Spinal cord (tissue), 9 donors: ENCODE measurements at regions not wholly inside any gene's neighbourhood (a gene's known extent, or its start where the extent isn't known, plus 50 kb on each side); places are given as distances from the start of the nearest gene placed in this dataset.
A peak's percentile ranks its signal among the peaks of the same experiment; 100 is the strongest.

Experiments used
- DNase-seq, 6 donors: peaks; one replicate each; pipeline versions ENCODE4 v3.0.0 to v3.0.0-alpha.2; 2013 to 2015; ENCODE audit warnings: low spot score in 6 of 6, low read depth in 4 of 6
- H3K27ac ChIP-seq: one replicate; pipeline ENCODE4 v1.5.1; 2013; ENCODE audit warnings: low read depth, low read length, control low read depth
- H3K27me3 ChIP-seq: one replicate; pipeline ENCODE4 v1.6.1; 2013; ENCODE audit warnings: low read length; ENCODE audit not compliant: control insufficient read depth, insufficient read depth
- H3K36me3 ChIP-seq: one replicate; pipeline ENCODE4 v1.6.1; 2013; ENCODE audit warnings: low read length; ENCODE audit not compliant: control insufficient read depth, insufficient read depth
- H3K4me1 ChIP-seq: one replicate; pipeline ENCODE4 v1.6.1; 2013; ENCODE audit warnings: low read length; ENCODE audit not compliant: control insufficient read depth, insufficient read depth
- H3K4me3 ChIP-seq: one replicate; pipeline ENCODE4 v1.5.1; 2013; ENCODE audit warnings: low read depth, low read length, control low read depth
- H3K9me3 ChIP-seq: one replicate; pipeline ENCODE4 v1.6.1; 2013; ENCODE audit warnings: low read length; ENCODE audit not compliant: control insufficient read depth, insufficient read depth
- WGBS: methylation state at CpG from one replicate; pipeline ENCODE4 v1.1.5; 2013; ENCODE audit warnings: missing lambda C conversion rate; ENCODE audit not compliant: insufficient coverage; 5-methylcytosine and 5-hydroxymethylcytosine counted together
- donor health status: healthy.

DNA sequence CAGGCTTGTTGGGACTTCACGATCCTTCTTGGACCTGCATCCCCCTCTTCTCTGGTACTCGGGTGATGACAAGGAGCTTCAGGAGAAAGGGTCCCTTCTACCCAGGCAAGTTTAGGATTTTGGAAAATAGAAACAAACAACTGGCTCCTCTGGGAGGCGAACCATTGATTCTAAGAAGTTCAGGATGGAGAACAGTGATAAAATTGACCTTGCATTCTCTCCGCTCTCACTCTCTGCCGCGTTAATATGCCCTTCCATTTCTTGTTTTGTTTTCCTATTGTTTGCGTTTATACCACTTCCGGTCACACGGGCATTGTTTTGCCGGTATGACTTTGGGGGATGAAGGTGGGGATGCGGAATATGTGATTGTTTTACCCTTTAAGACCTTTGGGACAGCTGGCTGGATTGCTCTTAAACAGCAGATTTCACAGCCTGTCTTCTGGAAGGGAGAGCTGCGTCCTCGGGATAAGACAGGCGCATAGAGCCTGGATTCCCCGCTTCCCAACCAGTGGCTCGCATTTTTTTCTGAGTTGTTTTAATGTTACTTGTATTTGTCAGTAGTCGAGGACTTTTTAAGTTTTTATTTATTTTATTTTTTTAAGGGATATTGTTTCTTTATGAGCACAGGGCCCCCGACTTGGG is 144.3 kb upstream of the ZNF184 start:
- peaks cover 29% of the 10 kb centered on the region for H3K27me3 ChIP-seq
- peak in 2 of 6 donors; percentile 12 to 67 for DNase-seq
- H3K9me3 ChIP-seq = no peaks in the 10 kb centered on the region
- no peak overlapping the region for H3K27ac ChIP-seq
- H3K4me1 ChIP-seq = peaks cover 9% of the 10 kb centered on the region
- H3K4me3 ChIP-seq = peak overlapping the region; percentile 46
- no peaks in the 10 kb centered on the region for H3K36me3 ChIP-seq
- 3% methylated on average over 7 of the region's 18 CpGs for WGBS

DNA sequence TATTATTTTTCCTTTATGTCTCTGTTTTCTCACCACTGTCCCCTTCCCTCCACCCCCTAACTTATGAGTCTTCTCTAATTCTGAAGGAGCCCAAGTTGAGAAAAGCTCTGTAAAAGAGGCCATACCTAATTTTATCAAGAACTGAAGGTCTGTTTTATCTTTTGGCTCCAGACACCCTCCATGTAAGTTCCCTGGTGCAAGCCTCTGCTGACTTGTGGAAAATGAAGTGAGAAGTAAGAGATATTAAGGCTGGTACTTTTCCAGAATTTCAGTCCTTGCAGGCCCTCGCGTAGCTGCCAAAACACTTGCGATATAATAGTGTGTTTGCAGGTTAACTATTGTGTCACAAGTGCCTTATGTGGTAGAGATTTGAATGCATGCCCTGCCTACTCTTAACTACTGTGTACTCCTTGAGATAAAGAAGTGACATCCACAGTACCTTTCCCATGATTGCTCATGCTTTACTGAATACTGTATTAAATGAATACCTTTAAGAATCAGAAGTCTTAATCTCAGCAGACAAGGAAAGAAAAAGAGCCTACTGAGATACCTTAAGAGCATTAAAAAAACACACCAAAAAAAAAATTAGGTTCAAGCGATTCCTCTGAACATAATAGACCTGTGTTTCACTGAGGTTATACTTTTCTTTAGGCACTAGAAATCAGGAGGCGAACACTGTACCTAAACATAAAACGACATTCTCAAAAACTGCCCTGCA is 143.6 kb upstream of the ZNF184 start:
- peak in 1 of 6 donors; percentile 4 for DNase-seq
- Histone ChIP-seq H3K36me3 (no peaks in the 10 kb centered on the region), H3K4me1 (peaks cover 9% of the 10 kb centered on the region), H3K9me3 (no peaks in the 10 kb centered on the region), H3K4me3 (no peak overlapping the region), H3K27me3 (peaks cover 29% of the 10 kb centered on the region), H3K27ac (no peak overlapping the region)
- 39% methylated on average over 3 of the region's 6 CpGs for WGBS

GRCh38 chr6:27611451-27611850 is 138.5 kb upstream of the ZNF184 start:
- no CpG with 5 or more reads among the region's 1 CpG for WGBS
- no peak overlapping the region for H3K4me3 ChIP-seq
- H3K9me3 ChIP-seq = no peaks in the 10 kb centered on the region
- no peak overlapping the region for H3K27ac ChIP-seq
- no peaks in the 10 kb centered on the region for H3K4me1 ChIP-seq
- H3K36me3 ChIP-seq = no peaks in the 10 kb centered on the region
- DNase-seq = no peak
- peaks cover 5% of the 10 kb centered on the region for H3K27me3 ChIP-seq

- peak in 2 of 6 donors; percentile 32 to 37 for DNase-seq
- WGBS = 71% methylated on average over 3 of the region's 8 CpGs
- Histone ChIP-seq H3K4me3 (no peak overlapping the region), H3K9me3 (no peaks in the 10 kb centered on the region), H3K36me3 (no peaks in the 10 kb centered on the region), H3K4me1 (no peaks in the 10 kb centered on the region), H3K27ac (no peak overlapping the region), H3K27me3 (peaks cover 20% of the 10 kb centered on the region)
Measured at GRCh38 chr6:27608916-27609883, 136.3 kb upstream of the ZNF184 start.

GRCh38 chr6:27605401-27606342 is 132.8 kb upstream of the ZNF184 start:
- Histone ChIP-seq H3K4me3 (no peak overlapping the region), H3K27me3 (peaks cover 51% of the 10 kb centered on the region), H3K9me3 (no peaks in the 10 kb centered on the region), H3K4me1 (no peaks in the 10 kb centered on the region), H3K36me3 (no peaks in the 10 kb centered on the region), H3K27ac (no peak overlapping the region)
- DNase-seq = peak in 2 of 6 donors; percentile 23 to 37
- 13% methylated on average over 27 of the region's 31 CpGs for WGBS

GRCh38 chr6:27604986-27605385 is 132.1 kb upstream of the ZNF184 start:
- no peak overlapping the region for H3K27ac ChIP-seq
- no peaks in the 10 kb centered on the region for H3K36me3 ChIP-seq
- H3K27me3 ChIP-seq = peaks cover 58% of the 10 kb centered on the region
- no peaks in the 10 kb centered on the region for H3K4me1 ChIP-seq
- no peak overlapping the region for H3K4me3 ChIP-seq
- DNase-seq = no peak
- H3K9me3 ChIP-seq = no peaks in the 10 kb centered on the region
- WGBS = 0% methylated on average over 1 of the region's 13 CpGs

GRCh38 chr6:27601668-27602254 is 128.9 kb upstream of the ZNF184 start:
- H3K9me3 ChIP-seq = no peaks in the 10 kb centered on the region
- WGBS = 24% methylated on average over 12 of the region's 23 CpGs
- no peak overlapping the region for H3K27ac ChIP-seq
- H3K36me3 ChIP-seq = no peaks in the 10 kb centered on the region
- peak in 2 of 6 donors; percentile 7 to 14 for DNase-seq
- no peak overlapping the region for H3K4me3 ChIP-seq
- peaks cover 73% of the 10 kb centered on the region for H3K27me3 ChIP-seq
- H3K4me1 ChIP-seq = no peaks in the 10 kb centered on the region

DNA sequence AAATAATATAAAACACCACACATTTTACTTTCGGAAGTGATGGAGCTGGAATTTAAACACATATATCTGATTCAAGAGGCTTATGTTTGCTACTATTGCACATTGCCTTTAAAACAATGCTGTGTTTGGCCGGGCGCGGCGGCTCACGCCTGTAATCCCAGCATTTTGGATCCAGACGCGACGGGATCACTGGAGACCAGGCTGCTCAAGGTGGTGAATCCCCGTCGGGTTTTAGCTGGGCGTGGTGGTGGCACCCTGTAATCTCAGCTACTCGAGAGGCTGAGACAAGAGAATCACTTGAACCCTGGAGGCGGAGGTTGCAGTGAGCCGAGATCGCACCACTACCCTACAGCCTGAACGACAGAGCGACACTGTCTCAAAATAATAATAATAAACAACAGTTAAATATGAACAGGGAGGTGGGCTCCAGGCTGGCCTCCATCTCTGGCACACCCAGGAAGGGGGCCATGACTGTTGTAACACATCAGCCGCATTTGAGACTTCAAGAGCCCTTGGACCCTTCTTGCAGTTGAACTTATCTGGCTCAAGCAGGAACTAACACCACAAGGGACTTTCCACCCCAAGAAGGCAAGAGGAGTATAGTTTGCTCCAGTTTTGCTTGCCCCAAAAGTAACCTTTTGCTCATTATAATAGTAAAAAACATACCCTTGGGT is 127.1 kb upstream of the ZNF184 start:
- H3K36me3 ChIP-seq = no peaks in the 10 kb centered on the region
- no peak overlapping the region for H3K4me3 ChIP-seq
- peaks cover 74% of the 10 kb centered on the region for H3K27me3 ChIP-seq
- 89% methylated on average over 13 of the region's 19 CpGs for WGBS
- no peak overlapping the region for H3K27ac ChIP-seq
- no peak for DNase-seq
- no peaks in the 10 kb centered on the region for H3K4me1 ChIP-seq
- H3K9me3 ChIP-seq = no peaks in the 10 kb centered on the region
